Stimulated activated CD4-positive, alpha-beta T cell treated with anti-CD3 and anti-CD28 coated beads, Interleukin-12 subunit alpha, Interleukin-12 subunit beta, amount 100 ng/mL, for 48 hours (primary cell): ENCODE measurements at regions not wholly inside any gene's neighbourhood (a gene's known extent, or its start where the extent isn't known, plus 50 kb on each side); places are given as distances from the start of the nearest gene placed in this dataset.
A peak's percentile ranks its signal among the peaks of the same experiment; 100 is the strongest.

Source experiments
- DNase-seq, 3 donors: peaks; one replicate each; pipeline ENCODE4 v3.0.0-alpha.2; 2020; ENCODE audit warnings: low read depth in 2 of 3, low spot score in 1 of 3

DNA sequence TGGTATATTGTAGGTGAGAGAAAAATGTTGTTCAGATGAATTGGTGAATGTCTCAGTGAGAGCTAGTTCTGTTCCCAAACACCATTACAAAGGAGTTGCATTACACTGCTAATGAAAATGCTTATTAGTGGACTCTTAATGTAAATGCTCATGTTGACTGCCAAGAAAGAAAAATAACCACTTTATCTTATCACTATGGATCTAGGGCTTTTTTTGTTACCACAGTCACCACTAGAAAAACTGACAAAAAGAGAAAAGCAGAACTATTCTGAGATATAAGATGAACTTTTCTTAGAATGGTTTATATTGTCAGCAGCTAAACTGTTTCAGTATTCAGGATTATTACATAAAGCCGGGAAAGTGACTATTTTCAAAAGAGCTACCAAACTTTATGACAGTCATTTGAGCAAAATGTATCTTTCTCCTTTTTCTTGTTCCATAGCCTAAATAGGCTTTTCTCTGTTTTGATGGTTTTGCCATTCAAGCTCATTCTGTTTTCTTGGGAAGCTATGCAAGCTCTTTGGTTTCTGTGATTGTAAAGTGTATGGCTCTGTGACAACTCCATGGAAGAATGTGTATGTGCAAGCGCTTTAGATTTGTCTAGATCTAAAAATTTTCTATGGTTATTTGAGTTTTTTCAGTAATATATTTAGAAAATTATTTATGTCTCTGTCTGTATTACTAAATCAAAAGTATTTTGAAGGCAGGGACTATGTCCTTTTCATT, 64.2 kb upstream of the DPH5 start:
- no peak for DNase-seq

DNA sequence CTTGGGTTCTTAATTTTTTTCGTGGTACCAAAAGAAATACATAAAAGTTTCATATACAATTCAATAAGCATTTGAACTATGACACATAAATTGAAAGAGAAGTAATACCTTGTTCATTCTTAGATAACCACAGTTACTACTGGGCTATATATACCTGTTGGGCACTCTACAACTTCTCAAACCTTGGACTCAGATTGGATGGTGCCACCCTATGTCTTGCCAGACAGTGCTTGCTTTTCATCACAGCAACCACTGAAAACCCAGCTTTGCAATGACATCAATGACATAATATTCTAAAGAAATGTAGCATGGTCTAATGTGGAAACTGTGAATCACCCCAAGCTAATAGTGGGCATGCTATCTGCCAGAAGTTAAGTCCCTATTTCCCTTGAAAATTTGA, 62.8 kb upstream of the DPH5 start:
- no peak for DNase-seq

DNA sequence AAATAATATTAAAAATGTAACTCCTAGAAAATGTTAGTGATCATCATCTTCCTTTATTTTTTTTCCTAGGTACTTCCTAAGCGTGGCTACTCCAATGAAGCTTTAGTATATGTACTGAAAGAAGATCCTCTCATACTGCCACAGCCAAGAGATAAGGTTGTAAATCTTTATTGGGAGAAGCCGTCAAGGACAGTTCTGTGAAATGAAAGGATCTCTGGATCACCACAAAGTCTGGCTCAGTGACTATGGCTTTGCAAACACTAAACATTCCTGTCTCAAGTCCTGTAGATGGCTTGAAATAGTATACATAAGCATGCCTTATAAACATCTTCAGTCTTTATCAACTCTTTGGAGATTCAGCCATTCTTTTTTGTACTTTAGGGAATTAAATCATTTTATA, 61.2 kb upstream of the DPH5 start:
- no peak for DNase-seq

DNA sequence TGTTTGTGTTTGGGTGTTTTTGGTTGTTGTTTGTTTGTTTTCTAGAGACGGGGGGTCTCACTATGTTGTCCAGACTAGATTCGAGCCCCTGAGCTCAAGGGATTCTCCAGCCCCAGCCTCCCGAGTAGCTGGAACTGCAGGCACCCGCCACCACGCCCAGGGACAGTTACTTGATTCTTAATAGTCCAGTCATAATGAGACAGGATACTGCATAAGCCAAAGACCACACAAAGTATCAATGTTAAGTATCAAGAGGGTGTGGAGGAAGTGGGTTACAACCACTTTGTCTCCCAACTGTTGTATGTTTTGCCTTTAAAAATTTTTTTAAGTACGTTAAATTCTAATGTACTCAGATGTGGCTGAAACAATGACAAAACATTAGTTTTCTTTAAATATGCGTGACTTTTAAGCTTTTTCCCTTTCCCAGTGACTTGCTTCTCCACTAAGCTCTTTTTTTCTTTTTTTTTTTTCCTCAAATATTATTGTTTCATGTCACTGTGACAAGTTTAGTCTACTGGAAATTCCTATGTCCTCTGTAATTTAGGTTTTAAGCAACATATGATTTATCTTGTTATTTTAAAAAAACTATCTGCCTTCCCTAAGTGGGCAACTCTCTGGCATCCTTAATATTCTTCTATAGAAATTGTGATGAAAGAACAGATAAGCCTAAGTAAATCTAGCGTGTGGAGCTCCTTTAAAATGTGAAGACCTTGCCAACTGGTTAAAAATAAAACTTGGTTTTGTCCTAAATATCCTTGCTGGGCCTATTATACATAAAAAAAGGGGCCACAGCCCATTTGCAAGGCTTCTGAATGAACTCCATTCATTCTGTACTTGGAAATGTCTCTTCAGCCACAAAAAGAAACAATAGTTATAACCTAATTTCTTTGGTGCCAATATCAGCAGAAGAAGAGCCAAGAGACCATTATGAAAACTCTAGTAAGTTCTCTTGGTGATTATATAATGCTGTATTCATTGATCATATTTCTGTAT, 56.2 kb upstream of the DPH5 start:
- DNase-seq = peak; percentile 5 to 28 (median 16)

DNA sequence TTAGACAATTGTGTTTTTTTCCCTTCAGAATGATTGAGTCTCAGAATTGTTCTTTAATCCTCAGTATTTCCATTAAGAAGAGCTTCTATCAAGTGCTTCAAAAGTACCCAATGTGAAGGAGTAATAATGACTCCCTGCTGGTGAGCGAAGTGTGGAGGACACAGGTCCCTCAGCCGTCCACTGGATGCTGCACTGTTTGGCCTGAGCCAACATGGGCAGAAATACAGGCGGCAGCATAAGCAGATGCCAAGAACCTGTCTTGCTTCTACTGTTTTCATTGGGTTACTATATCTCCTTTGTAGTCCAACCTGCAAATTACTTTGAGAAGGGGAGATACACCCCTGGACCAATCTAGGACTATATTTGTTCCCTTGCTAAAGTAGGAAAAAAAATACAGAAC, 55.3 kb upstream of the DPH5 start:
- DNase-seq = no peak

DNA sequence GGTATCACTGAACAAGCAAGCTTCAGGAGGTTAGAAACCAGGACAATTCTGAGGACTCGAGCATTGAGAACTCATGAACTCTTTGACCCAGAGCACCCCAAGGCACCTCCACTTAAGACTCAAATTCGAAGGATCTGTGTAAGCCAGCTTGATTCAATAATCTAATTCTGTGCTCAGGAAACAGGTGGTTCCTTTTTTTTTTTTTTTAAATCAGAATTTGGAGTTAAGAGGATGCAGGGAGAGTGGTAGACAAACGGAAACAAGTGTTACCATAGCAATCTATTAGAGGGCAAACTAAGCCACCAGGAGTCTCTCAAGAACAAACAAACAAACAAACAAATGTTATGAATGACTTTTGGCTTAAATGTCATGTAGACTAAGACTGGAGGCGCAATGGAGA, 53.8 kb upstream of the DPH5 start:
- no peak for DNase-seq

DNA sequence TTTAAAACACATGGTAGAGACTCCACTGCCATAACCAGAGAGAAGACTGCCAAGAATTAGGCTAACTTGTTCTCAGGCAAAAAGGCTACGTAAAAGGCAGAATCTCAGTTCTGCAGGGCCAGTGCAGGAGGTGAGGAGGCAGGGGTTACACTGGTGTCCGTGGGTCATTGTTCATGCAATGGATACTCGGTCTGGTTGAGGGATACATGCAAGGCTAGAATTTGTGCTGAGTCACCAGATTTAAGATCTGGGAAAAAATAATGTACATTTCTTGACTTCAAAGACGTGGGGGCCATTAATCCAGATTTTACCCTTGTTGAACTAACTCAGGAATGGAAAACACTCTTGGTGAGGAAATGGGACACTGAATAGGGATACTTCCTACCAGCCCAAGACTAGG, 52.3 kb upstream of the DPH5 start:
- no peak for DNase-seq

DNA sequence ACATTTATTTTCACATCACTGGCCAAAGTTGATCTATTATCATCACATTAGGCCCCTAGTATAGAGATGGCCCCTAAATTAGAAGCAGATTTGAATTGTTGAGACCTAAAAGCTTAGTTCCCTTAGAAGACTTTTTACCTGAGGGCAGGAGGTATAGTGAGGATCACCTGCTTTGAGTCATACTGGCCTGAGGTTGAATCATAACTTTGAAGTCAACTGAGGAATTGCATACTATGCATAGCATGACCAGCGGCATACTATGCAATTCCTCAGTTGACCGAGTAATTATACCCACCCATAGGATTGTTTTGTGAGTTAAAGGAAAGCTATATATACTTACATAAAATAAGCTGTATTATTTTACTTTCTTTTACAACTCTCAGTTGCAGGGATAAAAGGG, 50.3 kb upstream of the DPH5 start:
- no peak for DNase-seq
